GM12878 (cell line): ENCODE measurements at regions not wholly inside any gene's neighbourhood (a gene's known extent, or its start where the extent isn't known, plus 50 kb on each side); places are given as distances from the start of the nearest gene placed in this dataset.

Source experiments
- ATAC-seq: fragments of 200-7000 bp; cut with Tn5 transposase; 3 replicates; pipeline ENCODE4 v1.9.1; 2020; ENCODE audit warnings: mild to moderate bottlenecking, moderate library complexity
- BruUV-seq: library from RNA; stranded (reverse); fragments of 400-500 nt; replicated peaks from 2 replicates; lab custom pipeline; 2021; lab: Mats Ljungman, UMichigan
- CTCF ChIA-PET: fragments of 300-600 bp; sonication (Branson Sonifier 250); formaldehyde crosslinking; extraction: SDS; loops from one replicate; lab custom pipeline; 2021; ENCODE audit warnings: inconsistent platforms; lab: Yijun Ruan, JAX
- POLR2A ChIA-PET: fragments of 350-600 bp; formaldehyde crosslinking; extraction: SDS; loops from one replicate; lab custom pipeline; 2021; ENCODE audit warnings: inconsistent platforms; lab: Charles Lee
- RAD21 ChIA-PET: fragments of 300-600 bp; sonication (Branson Sonifier 250); formaldehyde crosslinking; loops from one replicate; lab custom pipeline; 2023; ENCODE audit warnings: antibody characterized with exemption; ENCODE audit not compliant: unreplicated experiment; lab: Charles Lee
- SMC1A ChIA-PET: fragments of 300-600 bp; sonication (Branson Sonifier 250); formaldehyde crosslinking; loops from one replicate; lab custom pipeline; 2023; ENCODE audit not compliant: unreplicated experiment, uncharacterized antibody; lab: Charles Lee
- DNase-seq: peaks from one replicate; pipeline ENCODE4 v3.0.0-alpha.2; 2011; ENCODE audit warnings: low read depth, low spot score
- FAIRE-seq: peaks from 3 replicates; lab custom pipeline; 2011; peaks lifted over from hg19 to GRCh38; lab: Jason Lieb, UNC
- H2AFZ ChIP-seq: 2 replicates; pipeline ENCODE4 v1.6.0; 2011; ENCODE audit warnings: low read depth, low read length, control low read depth; ENCODE audit not compliant: control insufficient read depth
- H3K27ac ChIP-seq: 2 replicates; pipeline ENCODE4 v1.5.1; 2011; ENCODE audit warnings: control low read depth; ENCODE audit not compliant: control insufficient read depth, insufficient read depth
- H3K27me3 ChIP-seq, 2 experiments: replicated peaks in 1 of 2; 2 replicates each; pipeline versions ENCODE4 v1.6.0 to v1.6.1; 2011; ENCODE audit warnings: low read length in 1 of 2; ENCODE audit not compliant: control insufficient read depth in 2 of 2, insufficient read depth in 2 of 2
- H3K36me3 ChIP-seq, 2 experiments: 2 replicates each; pipeline ENCODE4 v1.5.1; 2011; ENCODE audit warnings: low read length in 1 of 2; ENCODE audit not compliant: control insufficient read depth in 2 of 2, insufficient read depth in 2 of 2
- H3K4me1 ChIP-seq: 2 replicates; pipeline ENCODE4 v1.6.1; 2011; ENCODE audit warnings: mild to moderate bottlenecking, low read length, moderate library complexity, mixed read lengths; ENCODE audit not compliant: control insufficient read depth, insufficient read depth
- H3K4me2 ChIP-seq: 2 replicates; pipeline ENCODE4 v1.6.0; 2011; ENCODE audit warnings: control low read depth; ENCODE audit not compliant: control insufficient read depth, insufficient read depth
- H3K4me3 ChIP-seq: fragments of 200-600 bp; sonication (generic); 2 replicates; pipeline ENCODE4 v1.5.1; 2016
- H3K79me2 ChIP-seq: 2 replicates; pipeline ENCODE4 v1.6.0; 2011; ENCODE audit warnings: low read length; ENCODE audit not compliant: control insufficient read depth, insufficient read depth
- H3K9ac ChIP-seq: 2 replicates; pipeline ENCODE4 v1.8.0; 2011; ENCODE audit warnings: low read length, control low read depth, mixed read lengths; ENCODE audit not compliant: control insufficient read depth, insufficient read depth
- H3K9me3 ChIP-seq: replicated peaks from 3 replicates; pipeline ENCODE4 v1.5.1; 2011; ENCODE audit warnings: mild to moderate bottlenecking, low read length; ENCODE audit not compliant: control insufficient read depth, insufficient read depth
- H4K20me1 ChIP-seq: 2 replicates; pipeline ENCODE4 v1.6.0; 2011; ENCODE audit not compliant: control insufficient read depth, insufficient read depth
- ASH2L ChIP-seq: fragments of 300-600, 200-600 bp; sonication (generic); IDR thresholded peaks from 2 replicates; pipeline ENCODE4 v1.6.1; 2017; ENCODE audit warnings: low read depth, mild to moderate bottlenecking, borderline replicate concordance
- ATF2 ChIP-seq: IDR thresholded peaks from 2 replicates; pipeline ENCODE4 v1.6.1; 2012; ENCODE audit warnings: low read length, inconsistent platforms
- ATF3 ChIP-seq: IDR thresholded peaks from 2 replicates; pipeline ENCODE4 v1.6.1; 2011; ENCODE audit warnings: low read depth, mild to moderate bottlenecking, low read length, moderate library complexity, borderline replicate concordance; ENCODE audit errors: extremely low read depth
- BACH1 ChIP-seq: fragments of 450-650 bp; IDR thresholded peaks from 2 replicates; pipeline ENCODE4 v1.6.1; 2017; ENCODE audit warnings: mild to moderate bottlenecking, borderline replicate concordance
- BCL11A ChIP-seq: IDR thresholded peaks from 2 replicates; pipeline ENCODE4 v1.6.1; 2011; ENCODE audit warnings: low read depth, low read length
- CHD1 ChIP-seq: IDR thresholded peaks from 2 replicates; pipeline ENCODE4 v1.6.1; 2012; ENCODE audit warnings: low read depth, low read length, improper control_type of control experiment
- ETV6 ChIP-seq, 2 experiments: fragments of 450-650 bp in 1 of 2; IDR thresholded peaks in 1 of 2; conservative IDR thresholded peaks in 1 of 2; 2 replicates each; pipeline ENCODE4 v1.6.1; 2014; ENCODE audit warnings: antibody characterized with exemption in 1 of 2, borderline replicate concordance in 1 of 2, low read depth in 1 of 2, mild to moderate bottlenecking in 1 of 2, moderate library complexity in 1 of 2
- HCFC1 ChIP-seq: fragments of 150-350 bp; IDR thresholded peaks from 2 replicates; pipeline ENCODE4 v1.6.1; 2014; ENCODE audit warnings: low read length
- MEF2A ChIP-seq: IDR thresholded peaks from 2 replicates; pipeline ENCODE4 v1.6.1; 2011; ENCODE audit warnings: low read depth, mild to moderate bottlenecking, low read length, moderate library complexity; ENCODE audit not compliant: insufficient read depth
- NFIC ChIP-seq: IDR thresholded peaks from 2 replicates; pipeline ENCODE4 v1.6.1; 2012; ENCODE audit warnings: low read depth, mild to moderate bottlenecking, inconsistent platforms, low read length, moderate library complexity
- NFYB ChIP-seq: IDR thresholded peaks from 2 replicates; pipeline ENCODE4 v1.6.1; 2011; ENCODE audit warnings: low read depth, mild to moderate bottlenecking, low read length, improper control_type of control experiment, moderate library complexity; ENCODE audit not compliant: insufficient read depth
- PAX5 ChIP-seq: IDR thresholded peaks from 2 replicates; pipeline ENCODE4 v1.6.1; 2011; ENCODE audit warnings: low read depth, low read length, borderline replicate concordance
- PML ChIP-seq: IDR thresholded peaks from 2 replicates; pipeline ENCODE4 v1.6.1; 2012; ENCODE audit warnings: low read length, inconsistent platforms
- POLR2A ChIP-seq: IDR thresholded peaks from 2 replicates; pipeline ENCODE4 v1.6.1; 2011; ENCODE audit warnings: low read depth, mild to moderate bottlenecking, low read length
- SRF ChIP-seq, 2 experiments: IDR thresholded peaks; 2 replicates each; pipeline ENCODE4 v1.6.1; 2011; ENCODE audit warnings: low read depth in 2 of 2, low read length in 2 of 2, mild to moderate bottlenecking in 1 of 2, moderate library complexity in 1 of 2
- USF2 ChIP-seq: IDR thresholded peaks from 2 replicates; pipeline ENCODE4 v1.6.1; 2011; ENCODE audit warnings: low read depth, low read length, improper control_type of control experiment, borderline replicate concordance
- ZBTB33 ChIP-seq: fragments of 450-650 bp; IDR thresholded peaks from 2 replicates; pipeline ENCODE4 v1.6.1; 2017; ENCODE audit warnings: mild to moderate bottlenecking
- in situ Hi-C: fragments of 300-500 bp; cut with MboI; formaldehyde crosslinking; loops from 9 replicates; pipeline ENCODE4 v1.14.3; 2018; ENCODE audit warnings: mixed read lengths
- intact Hi-C: fragments of 100-400 bp; cut with micrococcal nuclease; formaldehyde crosslinking; loops from one replicate; pipeline ENCODE4 v1.14.2; 2022; ENCODE audit not compliant: unreplicated experiment
- TF ChIP-seq, protein P1 (sequence below): fragments of 450-650 bp; IDR thresholded peaks from 2 replicates; pipeline ENCODE4 v1.6.1; 2016; ENCODE audit warnings: mild to moderate bottlenecking

DNA sequence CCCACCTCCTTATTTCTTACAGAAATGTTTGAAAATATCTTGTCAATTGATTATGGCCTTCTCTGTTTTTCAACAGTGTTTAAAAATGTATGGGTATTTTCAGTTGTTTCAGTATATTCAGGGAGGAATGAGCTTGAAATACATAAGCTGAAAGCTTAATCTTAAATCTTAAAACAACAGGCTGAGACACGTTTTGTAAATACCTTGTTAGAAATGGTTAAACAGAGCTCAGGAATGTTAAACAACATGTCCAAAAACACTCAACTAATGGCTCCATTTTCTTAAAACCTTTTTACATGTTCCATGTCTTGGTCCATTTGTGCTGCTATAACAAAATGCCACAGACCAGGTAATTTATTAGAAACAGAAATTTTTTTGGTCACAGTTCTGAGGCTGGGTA, 953.8 kb upstream of the ADGRL2 start (continued):
- TF ChIP-seq USF2 (no peak), SRF (IDR thresholded peaks at IDR 0.05; ENCODE audit: low read depth in 2 of 2, low read length in 2 of 2) (no peak), ASH2L (no peak), PML (no peak)
- TF ChIP-seq, all 136 proteins: peak for 0

GRCh38 chr1:80842796-80843195, 957.9 kb upstream of the ADGRL2 start:
- no peaks in the 10 kb centered on the region for H3K36me3 ChIP-seq
- H3K27ac ChIP-seq: no peak overlapping the region
- H3K79me2 ChIP-seq: no peaks in the 10 kb centered on the region
- ATAC-seq (no peak), DNase-seq (no peak), FAIRE-seq (no peak)
- no peak overlapping the region for H2AFZ ChIP-seq
- H3K4me3 ChIP-seq: no peak overlapping the region
- SMC1A ChIA-PET: interaction anchor here (0.9 to 1.2 kb wide), 2 partner anchors 12 to 1460 kb away, joined by 3 to 4 read pairs; no protein-coding TSS in a partner anchor
- TF ChIP-seq ATF3 (no peak), BCL11A (no peak), PAX5 (no peak), POLR2A (no peak), MEF2A (no peak), ETV6 (conservative IDR thresholded peaks at IDR 0.05 in 1 of 2, IDR thresholded peaks at IDR 0.05 in 1 of 2; ENCODE audit: borderline replicate concordance in 1 of 2, low read depth in 1 of 2) (no peak), ATF2 (no peak), ZBTB33 (no peak), NFYB (no peak), NFIC (no peak), BACH1 (no peak), HCFC1 (no peak), CHD1 (no peak)
- TF ChIP-seq, protein P1, sequence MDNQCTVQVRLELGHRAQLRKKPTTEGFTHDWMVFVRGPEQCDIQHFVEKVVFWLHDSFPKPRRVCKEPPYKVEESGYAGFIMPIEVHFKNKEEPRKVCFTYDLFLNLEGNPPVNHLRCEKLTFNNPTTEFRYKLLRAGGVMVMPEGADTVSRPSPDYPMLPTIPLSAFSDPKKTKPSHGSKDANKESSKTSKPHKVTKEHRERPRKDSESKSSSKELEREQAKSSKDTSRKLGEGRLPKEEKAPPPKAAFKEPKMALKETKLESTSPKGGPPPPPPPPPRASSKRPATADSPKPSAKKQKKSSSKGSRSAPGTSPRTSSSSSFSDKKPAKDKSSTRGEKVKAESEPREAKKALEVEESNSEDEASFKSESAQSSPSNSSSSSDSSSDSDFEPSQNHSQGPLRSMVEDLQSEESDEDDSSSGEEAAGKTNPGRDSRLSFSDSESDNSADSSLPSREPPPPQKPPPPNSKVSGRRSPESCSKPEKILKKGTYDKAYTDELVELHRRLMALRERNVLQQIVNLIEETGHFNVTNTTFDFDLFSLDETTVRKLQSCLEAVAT: no peak
- POLR2A ChIA-PET: no interaction called here
- RAD21 ChIA-PET: no interaction called here
- no peaks in the 10 kb centered on the region for H3K4me1 ChIP-seq
- H3K27me3 ChIP-seq: no peaks in the 10 kb centered on the region
- BruUV-seq: no TSS peak
- no peak overlapping the region for H3K9ac ChIP-seq
- no peaks in the 10 kb centered on the region for H3K9me3 ChIP-seq
- in situ Hi-C loops (no loop called here), intact Hi-C loops (no loop called here)
- CTCF ChIA-PET: no interaction called here
- no peaks in the 10 kb centered on the region for H4K20me1 ChIP-seq
- H3K4me2 ChIP-seq: no peak overlapping the region
